HepG2 (cell line): ENCODE measurements at regions not wholly inside any gene's neighbourhood (a gene's known extent, or its start where the extent isn't known, plus 50 kb on each side); places are given as distances from the start of the nearest gene placed in this dataset.

ENCODE experiments used
- ATAC-seq: fragments of 200-7000 bp; cut with Tn5 transposase; 3 replicates; pipeline ENCODE4 v1.9.1; 2020; ENCODE audit warnings: mild to moderate bottlenecking, moderate library complexity
- BruUV-seq: library from RNA; stranded (reverse); fragments of 400-500 nt; replicated peaks from 2 replicates; lab custom pipeline; 2021; lab: Mats Ljungman, UMichigan
- CTCF ChIA-PET: fragments of 300-600 bp; formaldehyde crosslinking; extraction: SDS; loops from one replicate; lab custom pipeline; 2021; ENCODE audit warnings: low total read pairs, inconsistent platforms, low intra/inter-chr PET ratio; lab: Yijun Ruan, JAX
- POLR2A ChIA-PET: fragments of 350-600 bp; sonication (Branson Sonifier 250); formaldehyde crosslinking; loops from one replicate; lab custom pipeline; 2020; ENCODE audit warnings: antibody characterized with exemption, inconsistent platforms; lab: Yijun Ruan, JAX
- DNase-seq: peaks from one replicate; pipeline ENCODE4 v3.0.0-alpha.2; 2015; ENCODE audit warnings: low spot score
- FAIRE-seq: peaks from 3 replicates; lab custom pipeline; 2011; peaks lifted over from hg19 to GRCh38; lab: Jason Lieb, UNC
- H2AFZ ChIP-seq: one replicate; pipeline ENCODE4 v1.6.1; 2011; ENCODE audit warnings: low read length, inconsistent platforms
- H3K27ac ChIP-seq: fragments of 300-600 bp; 3 replicates; pipeline ENCODE4 v1.8.0; 2011; ENCODE audit warnings: mixed run types, mild to moderate bottlenecking, mixed read lengths, low read length, inconsistent platforms; ENCODE audit not compliant: insufficient read depth; ENCODE audit errors: extremely low read length
- H3K27me3 ChIP-seq, 2 experiments: fragments of 200-600 bp in 1 of 2; 2 replicates in 1 of 2; 3 replicates in 1 of 2; pipeline versions ENCODE4 v1.6.0 to v1.8.0; 2011; ENCODE audit warnings: low read length in 2 of 2, mild to moderate bottlenecking in 2 of 2, moderate library complexity in 2 of 2, inconsistent platforms in 1 of 2; ENCODE audit not compliant: insufficient read depth in 2 of 2, control insufficient read depth in 1 of 2
- H3K36me3 ChIP-seq, 2 experiments: fragments of 200-600 bp in 1 of 2; replicated peaks in 1 of 2; 2 replicates in 1 of 2; 3 replicates in 1 of 2; pipeline versions ENCODE4 v1.5.1 to v1.8.0; 2011; ENCODE audit warnings: low read length in 2 of 2, inconsistent platforms in 1 of 2; ENCODE audit not compliant: insufficient read depth in 2 of 2, control insufficient read depth in 1 of 2
- H3K4me1 ChIP-seq: 2 replicates; pipeline ENCODE4 v1.5.1; 2012; ENCODE audit warnings: low read length, inconsistent platforms; ENCODE audit not compliant: insufficient read depth
- H3K4me2 ChIP-seq: 2 replicates; pipeline ENCODE4 v1.6.0; 2011; ENCODE audit warnings: low read depth, low read length, inconsistent platforms
- H3K4me3 ChIP-seq, 3 experiments: fragments of 200-600 bp in 1 of 3; sonication (generic), shearing (Covaris generic) in 1 of 3; replicated peaks in 1 of 3; 2 replicates each; pipeline ENCODE4 v1.5.1; 2011 to 2016; ENCODE audit warnings: low read length in 3 of 3, inconsistent platforms in 2 of 3, low read depth in 2 of 3, mild to moderate bottlenecking in 2 of 3, control low read depth in 1 of 3, mixed read lengths in 1 of 3; ENCODE audit not compliant: insufficient read depth in 1 of 3
- H3K79me2 ChIP-seq: one replicate; pipeline ENCODE4 v1.6.1; 2011; ENCODE audit warnings: low read length, inconsistent platforms; ENCODE audit not compliant: insufficient read depth
- H3K9ac ChIP-seq: 2 replicates; pipeline ENCODE4 v1.6.0; 2011; ENCODE audit warnings: mild to moderate bottlenecking, low read depth, low read length, inconsistent platforms; ENCODE audit not compliant: insufficient read depth
- H3K9me3 ChIP-seq: 2 replicates; pipeline ENCODE4 v1.5.1; 2012; ENCODE audit warnings: mild to moderate bottlenecking, low read length
- H4K20me1 ChIP-seq: 2 replicates; pipeline ENCODE4 v1.6.0; 2011; ENCODE audit warnings: inconsistent platforms, mild to moderate bottlenecking, low read length, moderate library complexity; ENCODE audit not compliant: insufficient read depth
- HBP1 ChIP-seq: IDR thresholded peaks from 2 replicates; pipeline ENCODE4 v1.6.1; 2016; ENCODE audit warnings: low read depth, control low read depth
- HNRNPUL1 ChIP-seq: fragments of 200-400 bp; formaldehyde crosslinking; IDR thresholded peaks from 2 replicates; pipeline ENCODE4 v1.6.1; 2017; ENCODE audit warnings: low read depth, mild to moderate bottlenecking, low read length, moderate library complexity
- ONECUT2 ChIP-seq: sonication (generic); formaldehyde crosslinking; IDR thresholded peaks from 2 replicates; pipeline ENCODE4 v1.4.0; 2020; ENCODE audit warnings: missing genetic modification reagents
- POLR2AphosphoS5 ChIP-seq: IDR thresholded peaks from 2 replicates; pipeline ENCODE4 v1.6.1; 2012; ENCODE audit warnings: low read depth, low read length
- RBM22 ChIP-seq: fragments of 200-400 bp; formaldehyde crosslinking; optimal IDR thresholded peaks from 2 replicates; pipeline ENCODE3; 2017; ENCODE audit warnings: mild to moderate bottlenecking, low read length, moderate library complexity
- ZNF121 ChIP-seq: sonication (generic); formaldehyde crosslinking; IDR thresholded peaks from 2 replicates; pipeline ENCODE4 v1.5.0; 2020; ENCODE audit warnings: mild to moderate bottlenecking, missing genetic modification reagents
- ZNF207 ChIP-seq: fragments of 450-650 bp; IDR thresholded peaks from 2 replicates; pipeline ENCODE4 v1.6.1; 2016; ENCODE audit warnings: antibody characterized with exemption, borderline replicate concordance
- ZNF296 ChIP-seq: sonication (generic); formaldehyde crosslinking; conservative IDR thresholded peaks from 2 replicates; pipeline ENCODE4 v1.5.0; 2020; ENCODE audit warnings: mild to moderate bottlenecking, missing genetic modification reagents
- ZSCAN20 ChIP-seq: sonication (generic); formaldehyde crosslinking; IDR thresholded peaks from 2 replicates; pipeline ENCODE4 v1.4.0; 2020; ENCODE audit warnings: missing genetic modification reagents, mild to moderate bottlenecking, borderline replicate concordance
- WGBS: methylation state at CpG from one replicate; pipeline ENCODE4 v1.1.6; 2017; ENCODE audit warnings: low lambda C conversion rate; 5-methylcytosine and 5-hydroxymethylcytosine counted together
- in situ Hi-C: cut with HindIII; loops from 2 replicates; pipeline ENCODE4 v1.10.0; 2017; ENCODE audit warnings: low pct_unique_long_range_greater_than_20kb; ENCODE audit not compliant: extremely low pct_ligation_motif_present
- intact Hi-C: fragments of 100-400 bp; cut with micrococcal nuclease; formaldehyde crosslinking; loops from one replicate; pipeline ENCODE4 v1.10.0; 2022; ENCODE audit not compliant: unreplicated experiment
- small RNA-seq, 3 experiments: library from RNA; depleted of rRNA; stranded (forward); fragments of <200 nt; gene quantifications; one replicate each; pipeline ENCODE3, GENCODE V24; 2012; ENCODE audit warnings: low read depth in 2 of 3, low replicate concordance in 1 of 3; ENCODE audit not compliant: insufficient read length in 3 of 3, insufficient read depth in 2 of 3
- TF ChIP-seq, protein P1 (sequence below): sonication (generic); IDR thresholded peaks from 2 replicates; pipeline ENCODE4 v1.6.1; 2016; ENCODE audit warnings: low read depth, borderline replicate concordance

- TF ChIP-seq ZNF296 (CRISPR knock-in tag) (no peak), ZNF121 (CRISPR knock-in tag) (no peak), HNRNPUL1 (no peak), HBP1 (CRISPR knock-in tag) (no peak), POLR2AphosphoS5 (no peak)
Measured at GRCh38 chr3:71843071-71843470, 58.1 kb upstream of the PROK2 start (continued).

DNA sequence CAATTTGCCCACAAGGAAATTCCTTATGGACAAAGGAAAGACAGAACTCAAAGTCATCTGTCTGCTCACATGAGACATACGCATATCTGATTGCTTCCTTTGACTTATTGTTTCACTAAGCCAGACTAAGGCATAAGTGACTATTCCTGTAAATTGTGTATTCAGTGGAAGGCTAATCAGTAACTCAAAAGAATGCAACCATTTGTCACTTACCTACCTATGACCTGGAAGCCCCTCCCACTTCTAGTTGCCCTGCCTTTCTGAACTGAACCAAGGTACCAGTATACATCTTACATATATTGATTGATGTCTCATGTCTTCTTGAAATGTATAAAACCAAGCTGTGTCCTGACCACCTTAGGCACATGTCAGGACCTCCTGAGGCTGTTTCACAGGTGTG lies 53.5 kb upstream of the PROK2 start:
- TF ChIP-seq ZNF207, result no peak
- no peak for TF ChIP-seq ONECUT2 (CRISPR knock-in tag)
- TF ChIP-seq RBM22, result no peak
- no peak for TF ChIP-seq ZSCAN20 (CRISPR knock-in tag)
- TF ChIP-seq, protein P1, sequence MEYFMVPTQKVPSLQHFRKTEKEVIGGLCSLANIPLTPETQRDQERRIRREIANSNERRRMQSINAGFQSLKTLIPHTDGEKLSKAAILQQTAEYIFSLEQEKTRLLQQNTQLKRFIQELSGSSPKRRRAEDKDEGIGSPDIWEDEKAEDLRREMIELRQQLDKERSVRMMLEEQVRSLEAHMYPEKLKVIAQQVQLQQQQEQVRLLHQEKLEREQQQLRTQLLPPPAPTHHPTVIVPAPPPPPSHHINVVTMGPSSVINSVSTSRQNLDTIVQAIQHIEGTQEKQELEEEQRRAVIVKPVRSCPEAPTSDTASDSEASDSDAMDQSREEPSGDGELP, result no peak
- 90% methylated on average over 1 of the region's 1 CpG for WGBS
- H3K27ac ChIP-seq, result no peak overlapping the region

More for the DNA sequence above, 53.5 kb upstream of the PROK2 start:
- BruUV-seq, result no TSS peak
- CTCF ChIA-PET, result no interaction called here
- intact Hi-C loops, result no loop called here
- peaks cover 0 to 3% of the 10 kb centered on the region in 2 experiments; a peak in 1 of 5 replicates for H3K27me3 ChIP-seq
- DNase-seq, result no peak
- H2AFZ ChIP-seq, result no peak overlapping the region
- H3K36me3 ChIP-seq, result no peaks in the 10 kb centered on the region
- H3K4me2 ChIP-seq, result no peak overlapping the region
- no peak for FAIRE-seq
- no peaks in the 10 kb centered on the region for H3K9me3 ChIP-seq
- in situ Hi-C loops, result no loop called here
- H3K4me3 ChIP-seq, result no peak overlapping the region
- ATAC-seq, result no peak
- POLR2A ChIA-PET, result no interaction called here
- H3K9ac ChIP-seq, result no peak overlapping the region
- H4K20me1 ChIP-seq, result no peaks in the 10 kb centered on the region
- no peaks in the 10 kb centered on the region for H3K4me1 ChIP-seq
- H3K79me2 ChIP-seq, result no peaks in the 10 kb centered on the region

Small RNA genes lying in the stretch of these regions (small RNA-seq; reads per million reads assigned to genes)
- gene AC104435.1 (0.10 to 0.97 (median 0.65) reads per million in 3 experiments), gene AC105265.1 (0 reads per million in 3 experiments), gene RNA5SP136 (0 reads per million in 3 experiments), gene RNU1-62P (0 to 0.20 (median 0) reads per million in 3 experiments), gene UBE2Q2P9 (0 reads per million in 3 experiments)
